Right ventricle myocardium inferior (tissue), 1 donor: ENCODE measurements at regions not wholly inside any gene's neighbourhood (a gene's known extent, or its start where the extent isn't known, plus 50 kb on each side); places are given as distances from the start of the nearest gene placed in this dataset.
"Not testable (repeated sequence)": the region's sequence is repeated elsewhere in the genome, so short reads cannot be mapped to it uniquely, and the experiment has no call there.

Experiments
- ATAC-seq: fragments of 200-7000 bp; cut with Tn5 transposase; one replicate; pipeline ENCODE4 v1.9.1; 2020; ENCODE audit warnings: mild to moderate bottlenecking, moderate library complexity
- DNase-seq: peaks from one replicate; pipeline ENCODE4 v3.0.0; 2021; ENCODE audit errors: missing footprints
- intact Hi-C: fragments of 100-400 bp; cut with DNase I; formaldehyde crosslinking; loops from one replicate; pipeline ENCODE4 v1.11.0; 2022
- donor health status: DM: no; HTN: yes; CAD: no; lungs with severe emphysema.

- ATAC-seq (peak; percentile 51), DNase-seq (no peak)
- intact Hi-C loops = loop anchor here (5.0 kb wide), 1 partner anchor 154 kb away; no protein-coding TSS in a partner anchor
Measured at GRCh38 chr6:4210629-4211419, 75.4 kb upstream of the ECI2 start.

- no peak for DNase-seq
- intact Hi-C loops = no loop called here
- ATAC-seq = no peak
Measured at GRCh38 chr6:4209196-4209595, 73.8 kb upstream of the ECI2 start.

GRCh38 chr6:4208158-4208557 lies 72.8 kb upstream of the ECI2 start:
- DNase-seq (no peak), ATAC-seq (no peak)
- intact Hi-C loops = no loop called here

DNA sequence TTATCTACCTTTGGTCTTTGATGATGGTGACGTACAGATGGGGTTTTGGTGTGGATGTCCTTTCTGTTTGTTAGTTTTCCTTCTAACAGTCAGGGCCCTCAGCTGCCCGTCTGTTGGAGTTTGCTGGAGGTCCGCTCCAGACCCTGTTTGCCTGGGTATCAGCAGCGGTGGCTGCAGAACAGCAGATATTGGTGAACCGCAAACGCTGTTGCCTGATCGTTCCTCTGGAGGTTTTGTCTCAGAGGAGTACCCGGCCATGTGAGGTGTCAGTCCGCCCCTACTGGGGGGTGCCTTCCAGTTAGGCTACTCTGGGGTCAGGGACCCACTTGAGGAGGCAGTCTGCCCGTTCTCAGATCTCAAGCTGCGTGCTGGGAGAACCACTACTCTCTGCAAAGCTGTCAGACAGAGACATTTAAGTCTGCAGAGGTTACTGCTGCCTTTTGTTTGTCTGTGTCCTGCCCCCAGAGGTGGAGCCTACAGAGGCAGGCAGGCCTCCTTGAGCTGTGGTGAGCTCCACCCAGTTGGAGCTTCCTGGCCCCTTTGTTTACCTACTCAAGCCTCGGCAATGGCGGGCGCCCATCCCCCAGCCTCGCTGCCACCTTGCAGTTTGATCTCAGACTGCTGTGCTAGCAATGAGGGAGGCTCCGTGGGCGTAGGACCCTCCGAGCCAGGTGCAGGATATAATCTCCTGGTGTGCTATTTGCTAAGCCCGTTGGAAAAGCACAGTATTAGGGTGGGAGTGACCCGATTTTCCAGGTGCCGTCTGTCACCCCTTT lies 68.5 kb upstream of the ECI2 start:
- DNase-seq, intact Hi-C loops, ATAC-seq: not testable (repeated sequence)

GRCh38 chr6:4192627-4193026 lies 57.3 kb upstream of the ECI2 start:
- intact Hi-C loops = no loop called here
- ATAC-seq (no peak), DNase-seq (no peak)

- no peak for ATAC-seq
Measured at GRCh38 chr6:4192173-4192572, 56.8 kb upstream of the ECI2 start.

DNA sequence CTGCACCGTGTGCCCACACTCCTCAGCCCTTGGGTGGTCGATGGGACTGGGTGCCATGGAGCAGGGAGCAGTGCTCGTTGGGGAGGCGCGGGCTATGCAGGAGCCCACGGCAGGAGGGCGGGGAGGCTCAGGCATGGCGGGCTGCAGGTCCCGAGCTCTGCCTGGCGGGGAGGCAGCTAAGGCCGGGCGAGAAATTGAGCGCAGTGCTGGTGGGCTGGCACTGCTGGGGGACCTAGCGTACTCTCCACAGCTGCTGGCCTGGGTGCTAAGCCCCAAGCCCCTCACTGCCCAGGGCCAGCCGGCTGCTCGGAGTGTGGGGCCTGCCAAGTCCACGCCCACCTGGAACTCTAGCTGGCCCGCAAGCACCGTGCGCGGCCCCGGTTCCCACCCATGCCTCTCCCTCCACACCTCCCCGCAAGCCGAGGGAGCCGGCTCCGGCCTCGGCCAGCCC lies 55.9 kb upstream of the ECI2 start:
- ATAC-seq = no peak
- DNase-seq = no peak
- intact Hi-C loops = no loop called here

More at GRCh38 chr6:4192173-4192572, 56.8 kb upstream of the ECI2 start:
- DNase-seq = no peak
- intact Hi-C loops = no loop called here

DNA sequence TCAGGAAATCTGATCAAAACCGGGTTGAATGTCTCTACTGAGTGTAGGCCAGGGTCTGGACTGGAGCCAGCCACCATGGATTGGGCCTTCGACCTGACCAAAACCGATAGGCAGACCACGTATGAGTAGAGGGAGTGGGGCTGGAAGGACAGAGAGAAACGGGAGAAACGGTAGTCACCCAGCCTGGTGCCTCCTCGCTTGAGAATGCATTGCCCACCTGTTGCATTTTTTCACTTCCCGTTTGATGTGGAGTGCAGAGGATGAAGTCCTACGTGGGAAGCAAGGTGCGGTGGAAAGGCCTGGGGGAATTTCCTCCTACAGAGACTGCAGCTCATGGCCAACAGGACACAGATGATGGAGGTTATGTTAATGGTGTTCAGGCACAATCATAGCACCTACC lies 53.9 kb upstream of the ECI2 start:
- no peak for ATAC-seq
- no peak for DNase-seq
- intact Hi-C loops = no loop called here

DNA sequence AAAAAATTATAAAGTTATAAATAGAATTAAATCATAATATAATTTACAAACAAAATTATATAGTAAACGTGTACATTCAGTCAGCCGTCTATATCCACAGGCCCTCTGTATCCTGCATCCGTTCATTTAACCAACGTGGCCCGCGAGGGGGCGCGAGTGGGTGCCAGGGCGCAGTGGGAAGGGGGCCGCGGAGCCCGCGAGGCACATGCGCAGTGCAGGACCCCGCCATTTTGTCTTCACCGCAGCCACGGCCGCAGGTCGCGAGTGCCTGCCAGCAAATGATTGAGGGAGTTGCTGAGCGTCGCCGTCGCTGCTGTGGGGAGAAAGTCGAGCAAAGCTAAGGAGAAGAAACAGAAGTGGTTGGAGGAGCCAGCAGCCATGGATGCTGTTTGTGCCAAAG lies 53.4 kb upstream of the ECI2 start:
- intact Hi-C loops = no loop called here
- ATAC-seq (no peak), DNase-seq (no peak)

DNA sequence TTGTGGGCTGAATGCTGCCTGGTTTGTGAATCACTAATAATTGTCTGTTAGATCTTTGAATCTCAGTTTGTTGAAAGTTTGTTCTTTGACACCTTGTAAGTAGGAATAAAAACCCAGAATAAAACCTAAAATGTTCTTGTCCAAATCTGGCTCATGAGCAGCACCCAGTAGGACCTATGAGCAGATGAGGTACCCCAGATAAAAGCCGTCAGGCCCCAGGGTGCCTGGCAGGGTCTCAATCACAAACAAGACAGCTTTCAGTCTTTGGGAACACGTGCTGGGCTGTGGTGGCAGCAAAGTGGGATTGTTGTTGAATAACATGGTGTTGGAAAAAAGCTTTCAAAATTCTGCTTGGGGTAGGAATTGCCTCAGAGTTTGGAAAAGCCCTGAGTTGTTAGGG lies 52.1 kb upstream of the ECI2 start:
- no peak for DNase-seq
- intact Hi-C loops = no loop called here
- ATAC-seq = no peak

- peak; percentile 60 for ATAC-seq
- intact Hi-C loops = no loop called here
Measured at GRCh38 chr6:4186385-4186784, 51.0 kb upstream of the ECI2 start.

DNA sequence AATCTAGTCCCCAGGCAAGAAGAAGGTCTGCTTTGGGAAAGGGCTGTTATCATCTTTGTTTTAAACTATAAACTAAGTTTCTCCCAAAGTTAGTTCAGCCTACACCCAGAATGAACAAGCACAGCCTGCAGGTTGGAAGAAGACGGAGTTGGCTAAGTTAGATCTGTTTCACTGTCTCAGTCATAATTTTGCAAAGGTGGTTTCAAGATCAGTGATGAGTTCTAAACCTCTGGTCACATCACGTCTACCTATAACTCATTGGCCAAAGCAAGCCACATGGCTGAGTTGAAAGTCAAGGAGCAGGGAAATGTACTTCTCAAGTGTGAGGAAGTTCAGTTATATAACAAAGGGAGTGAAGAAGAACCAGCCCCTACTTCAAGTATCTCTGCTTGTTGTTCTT lies 50.5 kb upstream of the ECI2 start:
- DNase-seq = no peak
- intact Hi-C loops = no loop called here
- no peak for ATAC-seq

More at GRCh38 chr6:4186385-4186784, 51.0 kb upstream of the ECI2 start:
- no peak for DNase-seq

- no peak for ATAC-seq
- DNase-seq = no peak
- intact Hi-C loops = no loop called here
Measured at GRCh38 chr6:4185419-4185818, 50.0 kb upstream of the ECI2 start.
